ENCODE measurements at regions not wholly inside any gene's neighbourhood (a gene's known extent, or its start where the extent isn't known, plus 50 kb on each side); places are given as distances from the start of the nearest gene placed in this dataset.

- TF ChIP-seq RFX5 (IDR thresholded peaks at IDR 0.05; ENCODE audit: borderline replicate concordance, low read depth, low read length) = no peak
- TF ChIP-seq CHD2 (IDR thresholded peaks at IDR 0.05; ENCODE audit: low read length) = no peak
- TF ChIP-seq BCL11A (IDR thresholded peaks at IDR 0.05; ENCODE audit: low read depth in 2 of 2, low read length in 2 of 2) = no peak
Observed at GRCh38 chr14:106686533-106686932, 1160.2 kb downstream of the TMEM121 start (continued).

Measured in H1 (cell line).